ENCODE measurements at regions not wholly inside any gene's neighbourhood (a gene's known extent, or its start where the extent isn't known, plus 50 kb on each side); places are given as distances from the start of the nearest gene placed in this dataset.

- TF ChIP-seq CTCF (conservative IDR thresholded peaks at IDR 0.05) (no peak), ZFX (IDR thresholded peaks at IDR 0.05) (no peak)
Measured at GRCh38 chr18:46366751-46367376, 262.7 kb downstream of the HAUS1 start.

Data from C4-2B (cell line).